ENCODE measurements at regions not wholly inside any gene's neighbourhood (a gene's known extent, or its start where the extent isn't known, plus 50 kb on each side); places are given as distances from the start of the nearest gene placed in this dataset.

GRCh38 chr11:45517171-45517770 is 148.2 kb downstream of the CHST1 start:
- DNase-seq = no peak

GRCh38 chr11:45513821-45514340 is 151.5 kb downstream of the CHST1 start:
- no peak for DNase-seq

- no peak for DNase-seq
Observed at GRCh38 chr11:45512471-45513148, 152.8 kb downstream of the CHST1 start.

GRCh38 chr11:45511566-45511965 is 153.9 kb downstream of the CHST1 start:
- no peak for DNase-seq

- no peak for DNase-seq
Observed at GRCh38 chr11:45507916-45508315, 157.5 kb downstream of the CHST1 start.

GRCh38 chr11:45503311-45503710 is 162.1 kb downstream of the CHST1 start:
- DNase-seq = no peak

GRCh38 chr11:45502226-45502545 is 163.2 kb downstream of the CHST1 start:
- no peak for DNase-seq

GRCh38 chr11:45501392-45502225 is 163.8 kb downstream of the CHST1 start:
- no peak for DNase-seq

- DNase-seq = no peak
Observed at GRCh38 chr11:45500451-45500850, 165.0 kb downstream of the CHST1 start.

GRCh38 chr11:45494738-45495137 is 170.7 kb downstream of the CHST1 start:
- no peak for DNase-seq

- DNase-seq = no peak
Observed at GRCh38 chr11:45489281-45489905, 176.0 kb downstream of the CHST1 start.

- no peak for DNase-seq
Observed at GRCh38 chr11:45486461-45486860, 179.0 kb downstream of the CHST1 start.

GRCh38 chr11:45485070-45485707 is 180.2 kb downstream of the CHST1 start:
- no peak for DNase-seq

- no peak for DNase-seq
Observed at GRCh38 chr11:45484326-45484883, 181.0 kb downstream of the CHST1 start.

- no peak for DNase-seq
Observed at GRCh38 chr11:45483416-45483815, 182.0 kb downstream of the CHST1 start.

- no peak for DNase-seq
Observed at GRCh38 chr11:45482331-45482730, 183.1 kb downstream of the CHST1 start.

- DNase-seq = no peak
Observed at GRCh38 chr11:45481026-45481425, 184.4 kb downstream of the CHST1 start.

- no peak for DNase-seq
Observed at GRCh38 chr11:45477588-45477987, 187.8 kb downstream of the CHST1 start.

GRCh38 chr11:45476126-45476525 is 189.3 kb downstream of the CHST1 start:
- DNase-seq = no peak

- DNase-seq = no peak
Observed at GRCh38 chr11:45475173-45475572, 189.0 kb upstream of the SYT13 start.

- no peak for DNase-seq
Observed at GRCh38 chr11:45473341-45473895, 187.3 kb upstream of the SYT13 start.

- no peak for DNase-seq
Observed at GRCh38 chr11:45472716-45473317, 186.7 kb upstream of the SYT13 start.

Data from CD4-positive, alpha-beta T cell treated with Interleukin-6 for 4 hours (primary cell).